HEK293 (cell line): ENCODE measurements at regions not wholly inside any gene's neighbourhood (a gene's known extent, or its start where the extent isn't known, plus 50 kb on each side); places are given as distances from the start of the nearest gene placed in this dataset.

Experiments
- CTCF ChIA-PET: fragments of 350-600 bp; formaldehyde crosslinking; extraction: SDS; loops from one replicate; lab custom pipeline; 2021; ENCODE audit warnings: antibody characterized with exemption; lab: Yijun Ruan, JAX
- POLR2A ChIA-PET: fragments of 300-600 bp; formaldehyde crosslinking; extraction: SDS; loops from one replicate; lab custom pipeline; 2020; ENCODE audit warnings: antibody characterized with exemption, inconsistent platforms; lab: Yijun Ruan, JAX
- H3K27ac ChIP-seq: fragments of 200-500 bp; sonication (Bioruptor generic); 2 replicates; pipeline ENCODE4 v1.5.1; 2014; ENCODE audit warnings: low read depth, low read length, control low read depth, inconsistent platforms; ENCODE audit errors: extremely low read depth
- H3K36me3 ChIP-seq, 2 experiments: fragments of 200-500 bp in 1 of 2; sonication (Bioruptor generic) in 1 of 2; 1 replicate in 1 of 2; 2 replicates in 1 of 2; pipeline ENCODE4 v1.5.1; 2014 to 2017; ENCODE audit warnings: inconsistent platforms in 2 of 2, low read length in 2 of 2; ENCODE audit not compliant: control insufficient read depth in 2 of 2, insufficient read depth in 1 of 2
- H3K4me1 ChIP-seq: fragments of 200-500 bp; sonication (Bioruptor generic); 2 replicates; pipeline ENCODE4 v1.5.1; 2014; ENCODE audit warnings: mild to moderate bottlenecking, low read length, inconsistent platforms; ENCODE audit not compliant: control insufficient read depth, insufficient read depth
- H3K4me3 ChIP-seq: 2 replicates; pipeline ENCODE4 v1.5.1; 2011; ENCODE audit warnings: low read depth, mild to moderate bottlenecking, control low read depth, low read length, moderate library complexity
- H3K9me3 ChIP-seq: fragments of 200-500 bp; sonication (Bioruptor generic); 2 replicates; pipeline ENCODE4 v1.5.1; 2014; ENCODE audit warnings: low read depth, low read length, inconsistent platforms; ENCODE audit not compliant: control insufficient read depth, insufficient read depth
- KLF16 ChIP-seq: fragments of 450-650 bp; formaldehyde crosslinking; IDR thresholded peaks from 2 replicates; pipeline ENCODE4 v1.5.1; 2017; ENCODE audit warnings: missing biosample characterization, missing genetic modification characterization
- PRDM1 ChIP-seq: fragments of 450-650 bp; formaldehyde crosslinking; IDR thresholded peaks from 2 replicates; pipeline ENCODE4; 2016; ENCODE audit warnings: missing biosample characterization, missing genetic modification characterization
- TRIM28 ChIP-seq: IDR thresholded peaks from 2 replicates; pipeline ENCODE4 v1.6.1; 2011; ENCODE audit warnings: low read length, control low read depth, borderline replicate concordance
- ZIC2 ChIP-seq: fragments of 450-650 bp; formaldehyde crosslinking; IDR thresholded peaks from 2 replicates; pipeline ENCODE4 v1.5.1; 2016; ENCODE audit warnings: missing biosample characterization, missing genetic modification characterization
- ZNF133 ChIP-seq: fragments of 450-650 bp; formaldehyde crosslinking; IDR thresholded peaks from 2 replicates; pipeline ENCODE4 v1.5.1; 2016; ENCODE audit warnings: missing biosample characterization, missing genetic modification characterization
- ZNF2 ChIP-seq: fragments of 450-650 bp; formaldehyde crosslinking; IDR thresholded peaks from 2 replicates; pipeline ENCODE4 v1.5.1; 2016; ENCODE audit warnings: missing biosample characterization, missing genetic modification characterization
- ZNF23 ChIP-seq: fragments of 450-650 bp; formaldehyde crosslinking; IDR thresholded peaks from 2 replicates; pipeline ENCODE4 v1.5.1; 2016; ENCODE audit warnings: missing biosample characterization, missing genetic modification characterization, borderline replicate concordance
- ZNF37A ChIP-seq: fragments of 450-650 bp; IDR thresholded peaks from 2 replicates; pipeline ENCODE4 v1.5.1; 2018; ENCODE audit warnings: missing biosample characterization, missing genetic modification characterization
- ZNF404 ChIP-seq: fragments of 450-650 bp; formaldehyde crosslinking; IDR thresholded peaks from 2 replicates; pipeline ENCODE4 v1.5.1; 2017; ENCODE audit warnings: missing biosample characterization, missing genetic modification characterization
- ZNF571 ChIP-seq: fragments of 450-650 bp; formaldehyde crosslinking; IDR thresholded peaks from 2 replicates; pipeline ENCODE4 v1.5.0; 2017; ENCODE audit warnings: missing biosample characterization, missing genetic modification characterization
- ZNF585B ChIP-seq: fragments of 450-650 bp; formaldehyde crosslinking; IDR thresholded peaks from 2 replicates; pipeline ENCODE4 v1.5.1; 2016; ENCODE audit warnings: missing biosample characterization, missing genetic modification characterization
- ZNF677 ChIP-seq: fragments of 450-650 bp; IDR thresholded peaks from 2 replicates; pipeline ENCODE4 v1.5.0; 2018; ENCODE audit warnings: missing biosample characterization, mild to moderate bottlenecking, missing genetic modification characterization, moderate library complexity
- ZNF747 ChIP-seq: fragments of 450-650 bp; formaldehyde crosslinking; IDR thresholded peaks from 2 replicates; pipeline ENCODE4 v1.5.1; 2016; ENCODE audit warnings: missing biosample characterization, missing genetic modification characterization
- ZNF768 ChIP-seq: fragments of 450-650 bp; formaldehyde crosslinking; IDR thresholded peaks from 2 replicates; pipeline ENCODE4 v1.5.1; 2018; ENCODE audit warnings: missing biosample characterization, mild to moderate bottlenecking, missing genetic modification characterization
- ZNF776 ChIP-seq: fragments of 450-650 bp; formaldehyde crosslinking; IDR thresholded peaks from 2 replicates; pipeline ENCODE4 v1.5.0; 2017; ENCODE audit warnings: missing biosample characterization, missing genetic modification characterization, borderline replicate concordance
- ZNF785 ChIP-seq: fragments of 450-650 bp; formaldehyde crosslinking; IDR thresholded peaks from 2 replicates; pipeline ENCODE4 v1.5.1; 2016; ENCODE audit warnings: missing biosample characterization, missing genetic modification characterization
- TF ChIP-seq, protein P1 (sequence below): fragments of 450-650 bp; formaldehyde crosslinking; IDR thresholded peaks from 2 replicates; pipeline ENCODE4; 2016; ENCODE audit warnings: missing biosample characterization, missing genetic modification characterization
- TF ChIP-seq, protein P2 (sequence below): fragments of 450-650 bp; formaldehyde crosslinking; IDR thresholded peaks from 2 replicates; pipeline ENCODE4 v1.5.1; 2017; ENCODE audit warnings: missing biosample characterization, missing genetic modification characterization
- TF ChIP-seq, protein P3 (sequence below): fragments of 450-650 bp; formaldehyde crosslinking; IDR thresholded peaks from 2 replicates; pipeline ENCODE4 v1.5.1; 2016; ENCODE audit warnings: missing biosample characterization, missing genetic modification characterization
- TF ChIP-seq, protein P4 (sequence below): fragments of 450-650 bp; IDR thresholded peaks from 2 replicates; pipeline ENCODE4 v1.5.1; 2018; ENCODE audit warnings: missing biosample characterization, missing genetic modification characterization
- TF ChIP-seq, protein P5 (sequence below): fragments of 450-650 bp; formaldehyde crosslinking; IDR thresholded peaks from 2 replicates; pipeline ENCODE4 v1.5.1; 2016; ENCODE audit warnings: missing biosample characterization, missing genetic modification characterization
- TF ChIP-seq, protein P6 (sequence below): fragments of 450-650 bp; formaldehyde crosslinking; IDR thresholded peaks from 2 replicates; pipeline ENCODE4 v1.5.1; 2016; ENCODE audit warnings: missing biosample characterization, missing genetic modification characterization, low read depth

DNA sequence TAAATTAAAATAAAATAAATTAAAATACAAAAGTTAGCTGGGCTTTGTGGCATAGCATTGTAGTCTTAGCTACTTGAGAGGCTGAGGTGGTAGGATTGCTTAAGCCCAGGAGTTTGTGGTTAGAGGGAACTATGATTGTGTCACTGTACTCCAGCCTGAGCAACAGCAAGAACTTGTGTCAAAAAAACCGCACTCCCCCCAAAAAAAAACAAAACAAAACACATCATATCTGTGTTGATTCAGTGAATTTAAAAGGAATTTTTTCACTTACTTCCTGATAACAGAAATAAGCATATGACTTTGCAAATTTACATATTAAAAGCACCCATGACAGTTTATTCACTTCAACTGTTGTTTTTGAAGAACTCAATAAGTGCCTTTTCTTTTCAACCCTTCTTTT, 68.1 kb upstream of the PELI1 start:
- TF ChIP-seq ZNF585B (no peak), KLF16 (tag by site-specific recombination) (no peak), ZNF768 (no peak), ZNF2 (tag by site-specific recombination) (no peak), ZNF23 (tag by site-specific recombination) (no peak), ZNF404 (tag by site-specific recombination) (no peak), PRDM1 (no peak)
- TF ChIP-seq, protein P1, sequence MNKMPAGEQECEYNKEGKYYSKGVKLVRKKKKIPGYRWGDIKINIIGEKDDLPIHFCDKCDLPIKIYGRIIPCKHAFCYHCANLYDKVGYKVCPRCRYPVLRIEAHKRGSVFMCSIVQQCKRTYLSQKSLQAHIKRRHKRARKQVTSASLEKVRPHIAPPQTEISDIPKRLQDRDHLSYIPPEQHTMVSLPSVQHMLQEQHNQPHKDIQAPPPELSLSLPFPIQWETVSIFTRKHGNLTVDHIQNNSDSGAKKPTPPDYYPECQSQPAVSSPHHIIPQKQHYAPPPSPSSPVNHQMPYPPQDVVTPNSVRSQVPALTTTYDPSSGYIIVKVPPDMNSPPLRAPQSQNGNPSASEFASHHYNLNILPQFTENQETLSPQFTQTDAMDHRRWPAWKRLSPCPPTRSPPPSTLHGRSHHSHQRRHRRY (tag by site-specific recombination), result no peak
- TF ChIP-seq, protein P2, sequence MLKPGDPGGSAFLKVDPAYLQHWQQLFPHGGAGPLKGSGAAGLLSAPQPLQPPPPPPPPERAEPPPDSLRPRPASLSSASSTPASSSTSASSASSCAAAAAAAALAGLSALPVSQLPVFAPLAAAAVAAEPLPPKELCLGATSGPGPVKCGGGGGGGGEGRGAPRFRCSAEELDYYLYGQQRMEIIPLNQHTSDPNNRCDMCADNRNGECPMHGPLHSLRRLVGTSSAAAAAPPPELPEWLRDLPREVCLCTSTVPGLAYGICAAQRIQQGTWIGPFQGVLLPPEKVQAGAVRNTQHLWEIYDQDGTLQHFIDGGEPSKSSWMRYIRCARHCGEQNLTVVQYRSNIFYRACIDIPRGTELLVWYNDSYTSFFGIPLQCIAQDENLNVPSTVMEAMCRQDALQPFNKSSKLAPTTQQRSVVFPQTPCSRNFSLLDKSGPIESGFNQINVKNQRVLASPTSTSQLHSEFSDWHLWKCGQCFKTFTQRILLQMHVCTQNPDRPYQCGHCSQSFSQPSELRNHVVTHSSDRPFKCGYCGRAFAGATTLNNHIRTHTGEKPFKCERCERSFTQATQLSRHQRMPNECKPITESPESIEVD (tag by site-specific recombination), result no peak
- TF ChIP-seq, protein P3, sequence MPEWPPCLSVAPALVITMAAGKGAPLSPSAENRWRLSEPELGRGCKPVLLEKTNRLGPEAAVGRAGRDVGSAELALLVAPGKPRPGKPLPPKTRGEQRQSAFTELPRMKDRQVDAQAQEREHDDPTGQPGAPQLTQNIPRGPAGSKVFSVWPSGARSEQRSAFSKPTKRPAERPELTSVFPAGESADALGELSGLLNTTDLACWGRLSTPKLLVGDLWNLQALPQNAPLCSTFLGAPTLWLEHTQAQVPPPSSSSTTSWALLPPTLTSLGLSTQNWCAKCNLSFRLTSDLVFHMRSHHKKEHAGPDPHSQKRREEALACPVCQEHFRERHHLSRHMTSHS, result no peak
- TF ChIP-seq, protein P4, sequence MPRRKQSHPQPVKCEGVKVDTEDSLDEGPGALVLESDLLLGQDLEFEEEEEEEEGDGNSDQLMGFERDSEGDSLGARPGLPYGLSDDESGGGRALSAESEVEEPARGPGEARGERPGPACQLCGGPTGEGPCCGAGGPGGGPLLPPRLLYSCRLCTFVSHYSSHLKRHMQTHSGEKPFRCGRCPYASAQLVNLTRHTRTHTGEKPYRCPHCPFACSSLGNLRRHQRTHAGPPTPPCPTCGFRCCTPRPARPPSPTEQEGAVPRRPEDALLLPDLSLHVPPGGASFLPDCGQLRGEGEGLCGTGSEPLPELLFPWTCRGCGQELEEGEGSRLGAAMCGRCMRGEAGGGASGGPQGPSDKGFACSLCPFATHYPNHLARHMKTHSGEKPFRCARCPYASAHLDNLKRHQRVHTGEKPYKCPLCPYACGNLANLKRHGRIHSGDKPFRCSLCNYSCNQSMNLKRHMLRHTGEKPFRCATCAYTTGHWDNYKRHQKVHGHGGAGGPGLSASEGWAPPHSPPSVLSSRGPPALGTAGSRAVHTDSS (tag by site-specific recombination), result no peak
- Histone ChIP-seq H3K4me3 (no peak overlapping the region), H3K36me3 (no peaks in the 10 kb centered on the region), H3K4me1 (peaks cover 4% of the 10 kb centered on the region; the same call in 1 of the 2 replicates), H3K9me3 (no peaks in the 10 kb centered on the region), H3K27ac (no peak overlapping the region)
- CTCF ChIA-PET, result interaction anchor here (0.6 kb wide), 1 partner anchor 15 kb away, joined by 3 read pairs; no protein-coding TSS in a partner anchor
- POLR2A ChIA-PET, result interaction anchor here (0.7 kb wide), 1 partner anchor 674 kb away, joined by 8 read pairs; no protein-coding TSS in a partner anchor

DNA sequence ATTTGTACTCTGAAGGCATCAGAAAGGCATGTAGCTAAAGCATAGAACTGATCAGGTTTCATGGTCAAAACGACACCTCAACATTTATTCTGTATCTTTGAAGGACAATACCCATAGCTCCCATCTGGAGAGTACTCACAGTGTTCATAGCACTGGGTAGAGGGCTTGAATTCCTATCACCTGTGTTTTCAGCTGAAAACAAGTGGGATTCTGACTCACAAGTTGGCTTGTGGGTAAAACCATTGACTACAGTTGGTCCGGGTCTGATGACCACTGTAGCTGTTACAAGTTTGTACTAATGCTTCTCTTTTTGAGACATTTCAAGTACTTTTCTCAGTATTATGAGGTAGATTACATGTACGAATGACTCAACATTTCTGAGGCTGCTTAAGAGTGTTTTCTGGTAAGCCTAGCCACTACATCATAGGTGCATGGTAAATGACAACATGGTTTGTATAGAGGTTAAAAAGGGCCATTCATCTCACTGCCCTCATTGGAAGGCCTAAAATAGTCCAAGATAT, 68.6 kb upstream of the PELI1 start:
- Histone ChIP-seq H3K4me3 (no peak overlapping the region), H3K9me3 (no peaks in the 10 kb centered on the region), H3K36me3 (no peaks in the 10 kb centered on the region), H3K27ac (no peak overlapping the region), H3K4me1 (peaks cover 4% of the 10 kb centered on the region; the same call in 1 of the 2 replicates)
- ChIA-PET POLR2A (interaction anchor here (0.7 kb wide), 1 partner anchor 674 kb away, joined by 8 read pairs; no protein-coding TSS in a partner anchor), CTCF (interaction anchor here (0.6 kb wide), 1 partner anchor 14 kb away, joined by 3 read pairs; no protein-coding TSS in a partner anchor)
- TF ChIP-seq ZNF37A (tag by site-specific recombination), result no peak
- no peak for TF ChIP-seq ZNF133 (tag by site-specific recombination)
- no peak for TF ChIP-seq ZNF776 (tag by site-specific recombination)
- no peak for TF ChIP-seq ZIC2
- TF ChIP-seq, protein P5, sequence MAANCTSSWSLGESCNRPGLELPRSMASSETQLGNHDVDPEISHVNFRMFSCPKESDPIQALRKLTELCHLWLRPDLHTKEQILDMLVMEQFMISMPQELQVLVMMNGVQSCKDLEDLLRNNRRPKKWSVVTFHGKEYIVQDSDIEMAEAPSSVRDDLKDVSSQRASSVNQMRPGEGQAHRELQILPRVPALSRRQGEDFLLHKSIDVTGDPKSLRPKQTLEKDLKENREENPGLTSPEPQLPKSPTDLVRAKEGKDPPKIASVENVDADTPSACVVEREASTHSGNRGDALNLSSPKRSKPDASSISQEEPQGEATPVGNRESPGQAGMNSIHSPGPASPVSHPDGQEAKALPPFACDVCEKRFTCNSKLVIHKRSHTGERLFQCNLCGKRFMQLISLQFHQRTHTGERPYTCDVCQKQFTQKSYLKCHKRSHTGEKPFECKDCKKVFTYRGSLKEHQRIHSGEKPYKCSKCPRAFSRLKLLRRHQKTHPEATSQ (tag by site-specific recombination), result no peak
- no peak for TF ChIP-seq ZNF785 (tag by site-specific recombination)
- no peak for TF ChIP-seq ZNF571 (tag by site-specific recombination)
- no peak for TF ChIP-seq ZNF747
- no peak for TF ChIP-seq TRIM28
- TF ChIP-seq, protein P6, sequence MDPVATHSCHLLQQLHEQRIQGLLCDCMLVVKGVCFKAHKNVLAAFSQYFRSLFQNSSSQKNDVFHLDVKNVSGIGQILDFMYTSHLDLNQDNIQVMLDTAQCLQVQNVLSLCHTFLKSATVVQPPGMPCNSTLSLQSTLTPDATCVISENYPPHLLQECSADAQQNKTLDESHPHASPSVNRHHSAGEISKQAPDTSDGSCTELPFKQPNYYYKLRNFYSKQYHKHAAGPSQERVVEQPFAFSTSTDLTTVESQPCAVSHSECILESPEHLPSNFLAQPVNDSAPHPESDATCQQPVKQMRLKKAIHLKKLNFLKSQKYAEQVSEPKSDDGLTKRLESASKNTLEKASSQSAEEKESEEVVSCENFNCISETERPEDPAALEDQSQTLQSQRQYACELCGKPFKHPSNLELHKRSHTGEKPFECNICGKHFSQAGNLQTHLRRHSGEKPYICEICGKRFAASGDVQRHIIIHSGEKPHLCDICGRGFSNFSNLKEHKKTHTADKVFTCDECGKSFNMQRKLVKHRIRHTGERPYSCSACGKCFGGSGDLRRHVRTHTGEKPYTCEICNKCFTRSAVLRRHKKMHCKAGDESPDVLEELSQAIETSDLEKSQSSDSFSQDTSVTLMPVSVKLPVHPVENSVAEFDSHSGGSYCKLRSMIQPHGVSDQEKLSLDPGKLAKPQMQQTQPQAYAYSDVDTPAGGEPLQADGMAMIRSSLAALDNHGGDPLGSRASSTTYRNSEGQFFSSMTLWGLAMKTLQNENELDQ (tag by site-specific recombination), result no peak
- TF ChIP-seq ZNF677 (tag by site-specific recombination), result no peak
